HEK293 (cell line): ENCODE measurements at regions not wholly inside any gene's neighbourhood (a gene's known extent, or its start where the extent isn't known, plus 50 kb on each side); places are given as distances from the start of the nearest gene placed in this dataset.

Source experiments
- BCL11B ChIP-seq: fragments of 450-650 bp; formaldehyde crosslinking; IDR thresholded peaks from 2 replicates; pipeline ENCODE4 v1.5.1; 2016; ENCODE audit warnings: low read depth, missing biosample characterization, missing genetic modification characterization
- EGR2 ChIP-seq: fragments of 450-650 bp; formaldehyde crosslinking; IDR thresholded peaks from 2 replicates; pipeline ENCODE4 v1.5.1; 2016; ENCODE audit warnings: low read depth, missing biosample characterization, missing genetic modification characterization
- FEZF1 ChIP-seq: fragments of 450-650 bp; formaldehyde crosslinking; IDR thresholded peaks from 2 replicates; pipeline ENCODE4 v1.5.1; 2016; ENCODE audit warnings: missing biosample characterization, missing genetic modification characterization
- SCRT1 ChIP-seq: fragments of 450-650 bp; formaldehyde crosslinking; IDR thresholded peaks from 2 replicates; pipeline ENCODE4 v1.5.1; 2016; ENCODE audit warnings: missing biosample characterization, missing genetic modification characterization, borderline replicate concordance
- SETDB1 ChIP-seq: IDR thresholded peaks from one replicate; pipeline ENCODE4 v1.6.1; 2017; ENCODE audit warnings: mild to moderate bottlenecking, low read length, moderate library complexity, mixed read lengths; ENCODE audit not compliant: insufficient read length
- TSHZ1 ChIP-seq: fragments of 450-650 bp; formaldehyde crosslinking; IDR thresholded peaks from 2 replicates; pipeline ENCODE4 v1.5.1; 2016; ENCODE audit warnings: missing biosample characterization, missing genetic modification characterization, borderline replicate concordance
- ZBTB20 ChIP-seq: fragments of 450-650 bp; formaldehyde crosslinking; IDR thresholded peaks from 2 replicates; pipeline ENCODE4 v1.5.1; 2016; ENCODE audit warnings: missing biosample characterization, missing genetic modification characterization
- ZNF132 ChIP-seq: fragments of 450-650 bp; formaldehyde crosslinking; IDR thresholded peaks from 2 replicates; pipeline ENCODE4 v1.5.1; 2017; ENCODE audit warnings: missing biosample characterization, missing genetic modification characterization, borderline replicate concordance
- ZNF138 ChIP-seq: fragments of 450-650 bp; formaldehyde crosslinking; IDR thresholded peaks from 2 replicates; pipeline ENCODE4 v1.5.1; 2016; ENCODE audit warnings: missing biosample characterization, missing genetic modification characterization, borderline replicate concordance
- ZNF148 ChIP-seq: fragments of 450-650 bp; formaldehyde crosslinking; IDR thresholded peaks from 2 replicates; pipeline ENCODE4 v1.5.0; 2017; ENCODE audit warnings: missing biosample characterization, missing genetic modification characterization, borderline replicate concordance
- ZNF169 ChIP-seq: fragments of 450-650 bp; formaldehyde crosslinking; IDR thresholded peaks from 2 replicates; pipeline ENCODE4 v1.5.1; 2016; ENCODE audit warnings: missing biosample characterization, missing genetic modification characterization
- ZNF518A ChIP-seq: fragments of 450-650 bp; formaldehyde crosslinking; conservative IDR thresholded peaks from 2 replicates; pipeline ENCODE4 v1.5.1; 2016; ENCODE audit warnings: low read depth, missing biosample characterization, missing genetic modification characterization
- ZNF555 ChIP-seq: fragments of 450-650 bp; formaldehyde crosslinking; conservative IDR thresholded peaks from 2 replicates; pipeline ENCODE4 v1.5.1; 2017; ENCODE audit warnings: missing biosample characterization, mild to moderate bottlenecking, missing genetic modification characterization, inconsistent platforms
- ZNF558 ChIP-seq: fragments of 450-650 bp; formaldehyde crosslinking; IDR thresholded peaks from 2 replicates; pipeline ENCODE4 v1.5.1; 2016; ENCODE audit warnings: missing biosample characterization, missing genetic modification characterization
- ZNF596 ChIP-seq: fragments of 450-650 bp; IDR thresholded peaks from 2 replicates; pipeline ENCODE4 v1.5.0; 2018; ENCODE audit warnings: missing biosample characterization, mild to moderate bottlenecking, missing genetic modification characterization, moderate library complexity
- ZNF660 ChIP-seq: fragments of 450-650 bp; IDR thresholded peaks from 2 replicates; pipeline ENCODE4 v1.5.1; 2018; ENCODE audit warnings: missing biosample characterization, mild to moderate bottlenecking, missing genetic modification characterization
- ZNF677 ChIP-seq: fragments of 450-650 bp; IDR thresholded peaks from 2 replicates; pipeline ENCODE4 v1.5.0; 2018; ENCODE audit warnings: missing biosample characterization, mild to moderate bottlenecking, missing genetic modification characterization, moderate library complexity
- ZNF791 ChIP-seq: fragments of 450-650 bp; formaldehyde crosslinking; IDR thresholded peaks from 2 replicates; pipeline ENCODE4 v1.5.1; 2016; ENCODE audit warnings: missing biosample characterization, missing genetic modification characterization
- TF ChIP-seq, protein P1 (sequence below): fragments of 450-650 bp; formaldehyde crosslinking; IDR thresholded peaks from 2 replicates; pipeline ENCODE4; 2016; ENCODE audit warnings: missing biosample characterization, missing genetic modification characterization
- TF ChIP-seq, protein P2 (sequence below): fragments of 450-650 bp; formaldehyde crosslinking; IDR thresholded peaks from 2 replicates; pipeline ENCODE4 v1.5.1; 2016; ENCODE audit warnings: missing biosample characterization, missing genetic modification characterization
- TF ChIP-seq, protein P3 (sequence below): fragments of 450-650 bp; formaldehyde crosslinking; IDR thresholded peaks from 2 replicates; pipeline ENCODE4 v1.5.1; 2016; ENCODE audit warnings: missing biosample characterization, missing genetic modification characterization

GRCh38 chr6:43933148-43933885, 163.3 kb downstream of the VEGFA start (continued):
- TF ChIP-seq TSHZ1 (tag by site-specific recombination) (no peak), SCRT1 (tag by site-specific recombination) (no peak), ZNF558 (tag by site-specific recombination) (no peak), ZNF148 (tag by site-specific recombination) (no peak), ZNF677 (tag by site-specific recombination) (no peak), SETDB1 (no peak), ZNF518A (peak; percentile 56), BCL11B (no peak), ZNF138 (no peak), FEZF1 (tag by site-specific recombination) (peak; percentile 94), ZNF791 (tag by site-specific recombination) (no peak), EGR2 (0 out of 2 replicates have a peak, but pooled peaks have one; percentile 20), ZNF660 (tag by site-specific recombination) (no peak), ZNF169 (tag by site-specific recombination) (no peak), ZNF555 (tag by site-specific recombination) (no peak), ZNF132 (tag by site-specific recombination) (no peak), ZBTB20 (tag by site-specific recombination) (peak; percentile 58), ZNF596 (tag by site-specific recombination) (no peak)
- TF ChIP-seq, protein P1, sequence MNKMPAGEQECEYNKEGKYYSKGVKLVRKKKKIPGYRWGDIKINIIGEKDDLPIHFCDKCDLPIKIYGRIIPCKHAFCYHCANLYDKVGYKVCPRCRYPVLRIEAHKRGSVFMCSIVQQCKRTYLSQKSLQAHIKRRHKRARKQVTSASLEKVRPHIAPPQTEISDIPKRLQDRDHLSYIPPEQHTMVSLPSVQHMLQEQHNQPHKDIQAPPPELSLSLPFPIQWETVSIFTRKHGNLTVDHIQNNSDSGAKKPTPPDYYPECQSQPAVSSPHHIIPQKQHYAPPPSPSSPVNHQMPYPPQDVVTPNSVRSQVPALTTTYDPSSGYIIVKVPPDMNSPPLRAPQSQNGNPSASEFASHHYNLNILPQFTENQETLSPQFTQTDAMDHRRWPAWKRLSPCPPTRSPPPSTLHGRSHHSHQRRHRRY (tag by site-specific recombination), result peak; percentile 80; the same call in 1 of the 2 replicates
- TF ChIP-seq, protein P2, sequence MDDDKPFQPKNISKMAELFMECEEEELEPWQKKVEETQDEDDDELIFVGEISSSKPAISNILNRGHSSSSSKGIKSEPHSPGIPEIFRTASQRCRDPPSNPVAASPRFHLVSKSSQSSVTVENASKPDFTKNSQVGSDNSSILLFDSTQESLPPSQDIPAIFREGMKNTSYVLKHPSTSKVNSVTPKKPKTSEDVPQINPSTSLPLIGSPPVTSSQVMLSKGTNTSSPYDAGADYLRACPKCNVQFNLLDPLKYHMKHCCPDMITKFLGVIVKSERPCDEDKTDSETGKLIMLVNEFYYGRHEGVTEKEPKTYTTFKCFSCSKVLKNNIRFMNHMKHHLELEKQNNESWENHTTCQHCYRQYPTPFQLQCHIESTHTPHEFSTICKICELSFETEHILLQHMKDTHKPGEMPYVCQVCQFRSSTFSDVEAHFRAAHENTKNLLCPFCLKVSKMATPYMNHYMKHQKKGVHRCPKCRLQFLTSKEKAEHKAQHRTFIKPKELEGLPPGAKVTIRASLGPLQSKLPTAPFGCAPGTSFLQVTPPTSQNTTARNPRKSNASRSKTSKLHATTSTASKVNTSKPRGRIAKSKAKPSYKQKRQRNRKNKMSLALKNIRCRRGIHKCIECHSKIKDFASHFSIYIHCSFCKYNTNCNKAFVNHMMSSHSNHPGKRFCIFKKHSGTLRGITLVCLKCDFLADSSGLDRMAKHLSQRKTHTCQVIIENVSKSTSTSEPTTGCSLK (tag by site-specific recombination), result no peak
- TF ChIP-seq, protein P3, sequence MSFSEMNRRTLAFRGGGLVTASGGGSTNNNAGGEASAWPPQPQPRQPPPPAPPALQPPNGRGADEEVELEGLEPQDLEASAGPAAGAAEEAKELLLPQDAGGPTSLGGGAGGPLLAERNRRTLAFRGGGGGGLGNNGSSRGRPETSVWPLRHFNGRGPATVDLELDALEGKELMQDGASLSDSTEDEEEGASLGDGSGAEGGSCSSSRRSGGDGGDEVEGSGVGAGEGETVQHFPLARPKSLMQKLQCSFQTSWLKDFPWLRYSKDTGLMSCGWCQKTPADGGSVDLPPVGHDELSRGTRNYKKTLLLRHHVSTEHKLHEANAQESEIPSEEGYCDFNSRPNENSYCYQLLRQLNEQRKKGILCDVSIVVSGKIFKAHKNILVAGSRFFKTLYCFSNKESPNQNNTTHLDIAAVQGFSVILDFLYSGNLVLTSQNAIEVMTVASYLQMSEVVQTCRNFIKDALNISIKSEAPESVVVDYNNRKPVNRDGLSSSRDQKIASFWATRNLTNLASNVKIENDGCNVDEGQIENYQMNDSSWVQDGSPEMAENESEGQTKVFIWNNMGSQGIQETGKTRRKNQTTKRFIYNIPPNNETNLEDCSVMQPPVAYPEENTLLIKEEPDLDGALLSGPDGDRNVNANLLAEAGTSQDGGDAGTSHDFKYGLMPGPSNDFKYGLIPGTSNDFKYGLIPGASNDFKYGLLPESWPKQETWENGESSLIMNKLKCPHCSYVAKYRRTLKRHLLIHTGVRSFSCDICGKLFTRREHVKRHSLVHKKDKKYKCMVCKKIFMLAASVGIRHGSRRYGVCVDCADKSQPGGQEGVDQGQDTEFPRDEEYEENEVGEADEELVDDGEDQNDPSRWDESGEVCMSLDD (tag by site-specific recombination), result no peak
